A673 (cell line): ENCODE measurements at regions not wholly inside any gene's neighbourhood (a gene's known extent, or its start where the extent isn't known, plus 50 kb on each side); places are given as distances from the start of the nearest gene placed in this dataset.
"Not testable (repeated sequence)": the region's sequence is repeated elsewhere in the genome, so short reads cannot be mapped to it uniquely, and the experiment has no call there.

Source experiments
- EZH2 ChIP-seq: fragments of 200-600 bp; sonication (generic); IDR thresholded peaks from 2 replicates; pipeline ENCODE4 v1.6.1; 2017; ENCODE audit warnings: borderline replicate concordance, low read depth, mild to moderate bottlenecking, mixed read lengths, antibody characterized with exemption, low read length; ENCODE audit not compliant: poor library complexity, severe bottlenecking
- TF ChIP-seq, protein P1 (sequence below): fragments of 300-800, 200-600 bp; sonication (generic); conservative IDR thresholded peaks from 2 replicates; pipeline ENCODE4 v1.5.1; 2017; ENCODE audit warnings: low read depth, mild to moderate bottlenecking, antibody characterized with exemption, low read length, moderate library complexity, mixed read lengths

DNA sequence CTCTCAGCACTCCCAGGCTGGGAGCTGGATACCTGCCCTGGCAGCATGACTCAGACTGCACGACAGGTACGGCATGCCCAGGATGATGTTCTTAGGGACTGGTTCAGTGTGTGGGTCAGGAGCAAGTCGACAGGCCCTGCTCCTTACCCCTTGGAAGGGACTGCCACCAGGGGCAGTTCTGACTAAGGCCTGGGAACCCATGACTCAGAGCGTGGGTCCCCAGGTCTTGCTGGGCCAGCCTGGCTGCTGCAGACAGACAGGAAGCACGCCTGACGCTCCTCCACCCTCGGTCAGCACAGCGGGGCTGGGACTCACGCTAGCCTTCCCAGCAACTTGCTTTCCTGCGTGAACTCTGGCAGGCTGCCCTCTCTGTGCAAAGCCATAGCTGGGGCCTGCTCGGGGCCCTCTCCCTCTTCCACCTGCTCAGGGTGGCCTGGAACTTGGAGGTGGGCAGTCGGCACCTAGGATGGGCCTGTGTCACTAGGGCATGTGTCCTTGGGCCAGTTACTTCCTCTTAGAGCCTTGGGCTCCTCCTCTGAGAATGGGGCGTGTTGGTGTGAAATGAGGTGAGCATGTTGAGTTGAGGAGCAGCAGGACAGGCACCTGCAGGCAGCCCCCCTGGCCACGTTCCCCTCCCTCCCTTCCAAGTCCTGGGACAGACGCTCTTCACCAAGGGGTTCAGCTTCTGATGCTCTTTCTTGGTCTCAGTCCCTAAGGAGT, 127.0 kb upstream of the AKAP13 start:
- TF ChIP-seq, protein P1, sequence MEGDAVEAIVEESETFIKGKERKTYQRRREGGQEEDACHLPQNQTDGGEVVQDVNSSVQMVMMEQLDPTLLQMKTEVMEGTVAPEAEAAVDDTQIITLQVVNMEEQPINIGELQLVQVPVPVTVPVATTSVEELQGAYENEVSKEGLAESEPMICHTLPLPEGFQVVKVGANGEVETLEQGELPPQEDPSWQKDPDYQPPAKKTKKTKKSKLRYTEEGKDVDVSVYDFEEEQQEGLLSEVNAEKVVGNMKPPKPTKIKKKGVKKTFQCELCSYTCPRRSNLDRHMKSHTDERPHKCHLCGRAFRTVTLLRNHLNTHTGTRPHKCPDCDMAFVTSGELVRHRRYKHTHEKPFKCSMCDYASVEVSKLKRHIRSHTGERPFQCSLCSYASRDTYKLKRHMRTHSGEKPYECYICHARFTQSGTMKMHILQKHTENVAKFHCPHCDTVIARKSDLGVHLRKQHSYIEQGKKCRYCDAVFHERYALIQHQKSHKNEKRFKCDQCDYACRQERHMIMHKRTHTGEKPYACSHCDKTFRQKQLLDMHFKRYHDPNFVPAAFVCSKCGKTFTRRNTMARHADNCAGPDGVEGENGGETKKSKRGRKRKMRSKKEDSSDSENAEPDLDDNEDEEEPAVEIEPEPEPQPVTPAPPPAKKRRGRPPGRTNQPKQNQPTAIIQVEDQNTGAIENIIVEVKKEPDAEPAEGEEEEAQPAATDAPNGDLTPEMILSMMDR: not testable (repeated sequence)
- TF ChIP-seq EZH2: not testable (repeated sequence)
